ENCODE measurements at regions not wholly inside any gene's neighbourhood (a gene's known extent, or its start where the extent isn't known, plus 50 kb on each side); places are given as distances from the start of the nearest gene placed in this dataset.

DNA sequence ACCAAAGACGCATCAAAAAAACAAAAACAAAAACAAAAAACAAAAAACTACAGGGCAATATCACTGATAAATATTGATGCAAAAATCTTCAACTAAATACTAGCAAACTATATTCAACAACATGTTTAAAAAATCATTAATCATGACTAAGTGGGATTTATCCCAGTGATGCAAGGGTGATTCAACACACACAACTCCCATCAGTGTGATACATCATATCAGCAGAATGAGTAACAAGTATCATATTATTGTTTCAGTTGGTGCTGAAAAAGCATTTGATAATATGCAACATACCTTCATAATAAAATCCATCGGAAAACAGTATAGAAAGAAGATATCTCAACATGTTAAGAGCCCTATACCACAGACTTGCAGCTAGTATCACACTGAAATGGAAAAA lies 953.0 kb downstream of the AMY1C start:
- no peaks in the 10 kb centered on the region for H3K27me3 ChIP-seq (ENCODE audit: control insufficient read depth, insufficient read depth)
- no peaks in the 10 kb centered on the region for H3K4me1 ChIP-seq (ENCODE audit: control insufficient read depth, insufficient read depth, low read length)
- DNase-seq (no peak), ATAC-seq (no peak)
- WGBS = 82% methylated on average over 2 of the region's 2 CpGs
- H3K9me3 ChIP-seq (ENCODE audit: control insufficient read depth, low read length) = no peaks in the 10 kb centered on the region
- intact Hi-C loops (cut with DNase I) = no loop called here
- no peak overlapping the region for H3K4me3 ChIP-seq (ENCODE audit: low read length)
- H3K27ac ChIP-seq (ENCODE audit: low read length) = no peak overlapping the region

DNA sequence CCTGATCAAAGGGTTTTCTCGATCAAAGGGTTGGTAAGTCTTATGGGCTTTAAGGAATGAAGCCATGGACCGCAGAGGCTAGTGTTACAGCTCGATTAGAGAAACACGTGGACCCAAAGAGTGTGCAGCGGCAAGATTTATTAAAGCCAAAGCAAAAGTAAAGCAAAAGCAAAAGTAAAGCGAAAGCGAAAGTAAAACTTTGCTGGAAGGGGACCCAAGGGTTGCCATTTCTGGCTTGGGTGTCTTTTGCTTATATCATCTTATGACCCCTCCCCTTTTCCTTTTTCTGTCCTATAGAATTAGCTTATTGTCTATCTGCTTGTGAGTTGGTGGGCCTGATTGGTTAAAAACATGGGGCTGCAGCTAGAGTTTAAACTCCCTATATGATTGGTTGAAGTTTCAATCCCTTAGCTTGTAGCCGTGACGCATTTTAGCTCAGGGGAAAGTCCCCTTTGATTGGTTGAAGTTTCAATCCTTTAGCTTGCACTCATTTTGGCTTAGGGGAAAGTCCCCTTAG lies 957.0 kb downstream of the AMY1C start:
- no peak overlapping the region for H3K4me3 ChIP-seq (ENCODE audit: low read length)
- intact Hi-C loops (cut with DNase I) = no loop called here
- H3K9me3 ChIP-seq (ENCODE audit: control insufficient read depth, low read length) = no peaks in the 10 kb centered on the region

DNA sequence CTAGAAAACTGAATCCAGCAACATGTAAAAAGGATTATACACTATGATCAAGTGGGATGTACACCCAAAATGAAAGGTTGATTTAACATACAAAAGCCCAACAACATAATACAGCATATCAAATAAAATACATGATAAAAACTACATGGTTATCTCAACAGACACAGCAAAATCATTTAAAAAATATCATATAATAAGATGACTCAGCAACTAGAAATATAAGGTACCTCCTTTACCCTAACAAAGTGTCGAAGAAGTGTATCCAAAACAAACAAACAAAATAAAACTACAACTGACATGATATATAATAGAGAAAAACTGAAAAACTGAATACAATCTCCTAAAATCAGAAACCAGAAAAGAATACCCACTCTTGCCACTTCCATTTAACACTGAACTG lies 969.1 kb downstream of the AMY1C start:
- Histone ChIP-seq H3K9me3 (ENCODE audit: control insufficient read depth, low read length) (no peaks in the 10 kb centered on the region), H3K4me3 (ENCODE audit: low read length) (no peak overlapping the region), H3K27ac (ENCODE audit: low read length) (no peak overlapping the region), H3K27me3 (ENCODE audit: control insufficient read depth, insufficient read depth) (no peaks in the 10 kb centered on the region), H3K4me1 (ENCODE audit: control insufficient read depth, insufficient read depth, low read length) (no peaks in the 10 kb centered on the region)
- intact Hi-C loops (cut with DNase I) = no loop called here
- DNase-seq (no peak), ATAC-seq (no peak)
- WGBS = 73% methylated on average over 1 of the region's 1 CpG

More for the DNA sequence above, 957.0 kb downstream of the AMY1C start:
- no peak for ATAC-seq
- no peaks in the 10 kb centered on the region for H3K4me1 ChIP-seq (ENCODE audit: control insufficient read depth, insufficient read depth, low read length)
- DNase-seq = no peak
- H3K27me3 ChIP-seq (ENCODE audit: control insufficient read depth, insufficient read depth) = no peaks in the 10 kb centered on the region
- 94% methylated on average over 9 of the region's 9 CpGs for WGBS
- H3K27ac ChIP-seq (ENCODE audit: low read length) = no peak overlapping the region

- intact Hi-C loops (cut with DNase I) = no loop called here
- H3K4me3 ChIP-seq (ENCODE audit: low read length) = no peak overlapping the region
- WGBS = 90% methylated on average over 5 of the region's 5 CpGs
- no peaks in the 10 kb centered on the region for H3K4me1 ChIP-seq (ENCODE audit: control insufficient read depth, insufficient read depth, low read length)
- H3K27ac ChIP-seq (ENCODE audit: low read length) = no peak overlapping the region
- H3K9me3 ChIP-seq (ENCODE audit: control insufficient read depth, low read length) = no peaks in the 10 kb centered on the region
- no peaks in the 10 kb centered on the region for H3K27me3 ChIP-seq (ENCODE audit: control insufficient read depth, insufficient read depth)
- DNase-seq = no peak
- no peak for ATAC-seq
Observed at GRCh38 chr1:104720741-104721140, 971.0 kb downstream of the AMY1C start.

- intact Hi-C loops (cut with DNase I) = no loop called here
- 59% methylated on average over 1 of the region's 1 CpG for WGBS
- Histone ChIP-seq H3K4me1 (ENCODE audit: control insufficient read depth, insufficient read depth, low read length) (no peaks in the 10 kb centered on the region), H3K9me3 (ENCODE audit: control insufficient read depth, low read length) (no peaks in the 10 kb centered on the region), H3K27me3 (ENCODE audit: control insufficient read depth, insufficient read depth) (no peaks in the 10 kb centered on the region), H3K4me3 (ENCODE audit: low read length) (no peak overlapping the region), H3K27ac (ENCODE audit: low read length) (no peak overlapping the region)
- no peak for ATAC-seq
- no peak for DNase-seq
Observed at GRCh38 chr1:104726917-104727316, 977.2 kb downstream of the AMY1C start.

DNA sequence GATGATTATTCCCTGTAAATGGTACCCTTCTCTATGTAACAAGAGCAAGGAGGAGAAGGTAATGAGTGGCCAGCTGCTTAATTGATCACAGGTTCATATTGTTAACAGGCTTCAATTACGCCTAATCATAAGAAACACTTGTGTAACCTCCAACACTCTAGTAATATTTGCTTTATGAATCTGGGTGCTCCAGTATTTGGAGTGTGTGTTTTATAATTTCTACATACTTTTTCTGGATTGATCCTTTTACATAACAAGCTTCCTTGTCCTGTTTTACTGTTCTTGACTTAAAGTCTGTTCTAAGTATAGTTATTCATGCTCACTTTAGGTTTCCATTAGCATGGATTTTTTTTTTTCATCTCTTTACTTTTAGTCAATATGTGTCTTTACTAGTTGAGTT lies 984.2 kb downstream of the AMY1C start:
- no peak for DNase-seq
- Histone ChIP-seq H3K4me3 (ENCODE audit: low read length) (no peak overlapping the region), H3K27ac (ENCODE audit: low read length) (no peak overlapping the region), H3K4me1 (ENCODE audit: control insufficient read depth, insufficient read depth, low read length) (no peaks in the 10 kb centered on the region), H3K9me3 (ENCODE audit: control insufficient read depth, low read length) (no peaks in the 10 kb centered on the region), H3K27me3 (ENCODE audit: control insufficient read depth, insufficient read depth) (no peaks in the 10 kb centered on the region)
- intact Hi-C loops (cut with DNase I) = no loop called here
- ATAC-seq = no peak
- WGBS = 86% methylated on average over 1 of the region's 1 CpG

DNA sequence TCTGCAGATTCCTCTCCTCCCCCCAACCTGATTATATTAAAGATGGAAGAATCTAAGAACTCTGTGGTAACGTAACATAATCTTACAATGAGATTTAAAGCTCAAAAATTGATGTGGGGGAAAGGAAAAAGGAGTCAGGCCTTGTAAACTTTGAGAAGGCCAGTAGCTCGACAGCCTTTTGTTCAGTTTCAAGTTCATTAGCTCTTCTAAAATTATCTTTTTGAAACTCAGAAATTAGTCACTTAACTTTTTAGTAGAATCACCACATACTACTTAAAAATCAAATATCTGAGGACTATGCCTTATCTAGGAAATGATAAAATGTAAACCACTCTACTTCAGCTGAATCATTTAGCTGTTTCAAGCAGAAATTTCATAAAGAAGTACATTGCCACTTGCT lies 996.2 kb downstream of the AMY1C start:
- intact Hi-C loops (cut with DNase I) = no loop called here
- Histone ChIP-seq H3K27me3 (ENCODE audit: control insufficient read depth, insufficient read depth) (no peaks in the 10 kb centered on the region), H3K27ac (ENCODE audit: low read length) (no peak overlapping the region), H3K9me3 (ENCODE audit: control insufficient read depth, low read length) (no peaks in the 10 kb centered on the region), H3K4me3 (ENCODE audit: low read length) (no peak overlapping the region), H3K4me1 (ENCODE audit: control insufficient read depth, insufficient read depth, low read length) (no peaks in the 10 kb centered on the region)
- 49% methylated on average over 2 of the region's 2 CpGs for WGBS
- DNase-seq (no peak), ATAC-seq (no peak)

- Histone ChIP-seq H3K4me3 (ENCODE audit: low read length) (no peak overlapping the region), H3K9me3 (ENCODE audit: control insufficient read depth, low read length) (no peaks in the 10 kb centered on the region), H3K27ac (ENCODE audit: low read length) (no peak overlapping the region), H3K27me3 (ENCODE audit: control insufficient read depth, insufficient read depth) (no peaks in the 10 kb centered on the region), H3K4me1 (ENCODE audit: control insufficient read depth, insufficient read depth, low read length) (no peaks in the 10 kb centered on the region)
- DNase-seq = no peak
- WGBS = 37% methylated on average over 2 of the region's 2 CpGs
- intact Hi-C loops (cut with DNase I) = no loop called here
- ATAC-seq = no peak
Observed at GRCh38 chr1:104746994-104747393, 997.3 kb downstream of the AMY1C start.

- no peak for DNase-seq
- H3K4me3 ChIP-seq (ENCODE audit: low read length) = no peak overlapping the region
- H3K9me3 ChIP-seq (ENCODE audit: control insufficient read depth, low read length) = no peaks in the 10 kb centered on the region
- intact Hi-C loops (cut with DNase I) = no loop called here
- ATAC-seq = no peak
- H3K27me3 ChIP-seq (ENCODE audit: control insufficient read depth, insufficient read depth) = no peaks in the 10 kb centered on the region
- no peaks in the 10 kb centered on the region for H3K4me1 ChIP-seq (ENCODE audit: control insufficient read depth, insufficient read depth, low read length)
- no peak overlapping the region for H3K27ac ChIP-seq (ENCODE audit: low read length)
Observed at GRCh38 chr1:104760017-104760416, 1010.3 kb downstream of the AMY1C start.

- Histone ChIP-seq H3K4me1 (ENCODE audit: control insufficient read depth, insufficient read depth, low read length) (no peaks in the 10 kb centered on the region), H3K4me3 (ENCODE audit: low read length) (no peak overlapping the region), H3K27me3 (ENCODE audit: control insufficient read depth, insufficient read depth) (no peaks in the 10 kb centered on the region), H3K9me3 (ENCODE audit: control insufficient read depth, low read length) (no peaks in the 10 kb centered on the region), H3K27ac (ENCODE audit: low read length) (no peak overlapping the region)
- 67% methylated on average over 7 of the region's 7 CpGs for WGBS
- ATAC-seq (no peak), DNase-seq (no peak)
- intact Hi-C loops (cut with DNase I) = no loop called here
Observed at GRCh38 chr1:104761961-104762570, 1012.4 kb downstream of the AMY1C start.

DNA sequence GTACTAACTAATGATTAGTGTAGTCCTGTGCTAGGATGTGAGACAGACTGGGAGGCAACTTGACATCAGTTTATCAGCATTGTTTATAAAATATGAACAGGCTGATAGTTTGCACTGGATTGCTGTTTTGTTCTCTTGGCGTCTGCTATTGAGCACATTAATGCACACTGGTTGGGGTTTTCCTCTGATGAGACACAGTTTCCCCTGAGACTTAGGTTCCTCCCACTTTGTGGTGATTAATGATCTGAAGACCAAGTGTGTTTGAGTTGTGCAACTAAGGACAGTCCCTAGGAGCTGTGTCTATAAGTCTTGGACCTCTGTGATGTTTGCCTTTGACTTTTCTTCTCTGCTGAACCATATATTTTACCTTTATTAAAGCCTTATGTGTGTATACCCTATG lies 1015.4 kb downstream of the AMY1C start:
- ATAC-seq (no peak), DNase-seq (no peak)
- no peaks in the 10 kb centered on the region for H3K4me1 ChIP-seq (ENCODE audit: control insufficient read depth, insufficient read depth, low read length)
- H3K27ac ChIP-seq (ENCODE audit: low read length) = no peak overlapping the region
- intact Hi-C loops (cut with DNase I) = no loop called here
- 40% methylated on average over 1 of the region's 1 CpG for WGBS
- H3K9me3 ChIP-seq (ENCODE audit: control insufficient read depth, low read length) = no peaks in the 10 kb centered on the region
- H3K27me3 ChIP-seq (ENCODE audit: control insufficient read depth, insufficient read depth) = no peaks in the 10 kb centered on the region
- H3K4me3 ChIP-seq (ENCODE audit: low read length) = no peak overlapping the region

GRCh38 chr1:104768466-104768865 lies 1018.8 kb downstream of the AMY1C start:
- Histone ChIP-seq H3K4me3 (ENCODE audit: low read length) (no peak overlapping the region), H3K4me1 (ENCODE audit: control insufficient read depth, insufficient read depth, low read length) (no peaks in the 10 kb centered on the region), H3K9me3 (ENCODE audit: control insufficient read depth, low read length) (no peaks in the 10 kb centered on the region), H3K27me3 (ENCODE audit: control insufficient read depth, insufficient read depth) (no peaks in the 10 kb centered on the region), H3K27ac (ENCODE audit: low read length) (no peak overlapping the region)
- DNase-seq (no peak), ATAC-seq (no peak)
- intact Hi-C loops (cut with DNase I) = no loop called here
- WGBS = 64% methylated on average over 3 of the region's 3 CpGs
